ENCODE measurements at regions not wholly inside any gene's neighbourhood (a gene's known extent, or its start where the extent isn't known, plus 50 kb on each side); places are given as distances from the start of the nearest gene placed in this dataset.

- ChIA-PET POLR2A (no interaction called here), CTCF (no interaction called here)
- no peak for DNase-seq (ENCODE audit: extremely low spot score)
- TF ChIP-seq CTCF (IDR thresholded peaks at IDR 0.05; ENCODE audit: control extremely low read depth, extremely low read depth, low read depth, missing control alignments), result no peak
These were observed 376.4 kb upstream of the RGMB start for GRCh38 chr5:98397081-98397480.

- ChIA-PET CTCF (interaction anchor here (0.8 to 1.3 kb wide), 4 partner anchors 9 to 32 kb away, joined by 3 read pairs; no protein-coding TSS in a partner anchor), POLR2A (no interaction called here)
- TF ChIP-seq CTCF (IDR thresholded peaks at IDR 0.05; ENCODE audit: control extremely low read depth, extremely low read depth, low read depth, missing control alignments), result no peak
- no peak for DNase-seq (ENCODE audit: extremely low spot score)
These were observed 375.0 kb upstream of the RGMB start for GRCh38 chr5:98398465-98398864.

GRCh38 chr5:98401656-98402055 lies 371.8 kb upstream of the RGMB start:
- no peak for DNase-seq (ENCODE audit: extremely low spot score)
- ChIA-PET POLR2A (no interaction called here), CTCF (interaction anchor here (1.1 kb wide), 1 partner anchor 11 kb away, joined by 3 read pairs; no protein-coding TSS in a partner anchor)
- TF ChIP-seq CTCF (IDR thresholded peaks at IDR 0.05; ENCODE audit: control extremely low read depth, extremely low read depth, low read depth, missing control alignments), result no peak

- TF ChIP-seq CTCF (IDR thresholded peaks at IDR 0.05; ENCODE audit: control extremely low read depth, extremely low read depth, low read depth, missing control alignments), result no peak
- ChIA-PET POLR2A (no interaction called here), CTCF (interaction anchor here (0.6 to 1.1 kb wide), 2 partner anchors 12 to 14 kb away, joined by 3 read pairs; no protein-coding TSS in a partner anchor)
- no peak for DNase-seq (ENCODE audit: extremely low spot score)
These were observed 371.3 kb upstream of the RGMB start for GRCh38 chr5:98402130-98402529.

- CTCF ChIA-PET, result interaction anchor here (1.1 kb wide), 1 partner anchor 10 kb away, joined by 4 read pairs; no protein-coding TSS in a partner anchor
- POLR2A ChIA-PET, result no interaction called here
- TF ChIP-seq CTCF (IDR thresholded peaks at IDR 0.05; ENCODE audit: control extremely low read depth, extremely low read depth, low read depth, missing control alignments), result no peak
- no peak for DNase-seq (ENCODE audit: extremely low spot score)
These were observed 370.3 kb upstream of the RGMB start for GRCh38 chr5:98403131-98403530.

GRCh38 chr5:98414938-98415337 lies 358.5 kb upstream of the RGMB start:
- TF ChIP-seq CTCF (IDR thresholded peaks at IDR 0.05; ENCODE audit: control extremely low read depth, extremely low read depth, low read depth, missing control alignments), result no peak
- POLR2A ChIA-PET, result no interaction called here
- DNase-seq (ENCODE audit: extremely low spot score), result no peak
- CTCF ChIA-PET, result interaction anchor here (0.8 kb wide), 1 partner anchor 14 kb away, joined by 3 read pairs; no protein-coding TSS in a partner anchor

- ChIA-PET POLR2A (no interaction called here), CTCF (no interaction called here)
- DNase-seq (ENCODE audit: extremely low spot score), result no peak
- no peak for TF ChIP-seq CTCF (IDR thresholded peaks at IDR 0.05; ENCODE audit: control extremely low read depth, extremely low read depth, low read depth, missing control alignments)
These were observed 357.8 kb upstream of the RGMB start for GRCh38 chr5:98415663-98416062.

All from GM10248 (cell line).